ENCODE measurements at regions not wholly inside any gene's neighbourhood (a gene's known extent, or its start where the extent isn't known, plus 50 kb on each side); places are given as distances from the start of the nearest gene placed in this dataset.

GRCh38 chr11:44463751-44464150 is 101.7 kb upstream of the CD82 start:
- TF ChIP-seq SUZ12 (IDR thresholded peaks at IDR 0.05; ENCODE audit: extremely low read depth, insufficient read depth, insufficient read length) = no peak
- no peak for TF ChIP-seq YY1 (IDR thresholded peaks at IDR 0.05; ENCODE audit: insufficient read depth, insufficient read length)
- TF ChIP-seq ZNF274 (IDR thresholded peaks at IDR 0.05; ENCODE audit: low read depth, low read length) = no peak

All from NT2/D1 (cell line).